Endothelial cell of umbilical vein (primary cell): ENCODE measurements at regions not wholly inside any gene's neighbourhood (a gene's known extent, or its start where the extent isn't known, plus 50 kb on each side); places are given as distances from the start of the nearest gene placed in this dataset.

Experiments
- BruUV-seq: library from RNA; stranded (reverse); fragments of 400-500 nt; replicated peaks from 2 replicates; lab custom pipeline; 2021; lab: Mats Ljungman, UMichigan
- CTCF ChIA-PET: fragments of 300-600, 350-600 bp; sonication (Branson Sonifier 250); formaldehyde crosslinking; loops from one replicate; lab custom pipeline; 2021; ENCODE audit warnings: antibody characterized with exemption, inconsistent platforms; lab: Charles Lee
- POLR2A ChIA-PET: fragments of 300-600, 350-600 bp; sonication (Branson Sonifier 250); formaldehyde crosslinking; loops from one replicate; lab custom pipeline; 2021; ENCODE audit warnings: antibody characterized with exemption, inconsistent platforms; lab: Charles Lee
- DNase-seq: peaks from one replicate; pipeline ENCODE4 v3.0.0-alpha.2; 2011; ENCODE audit warnings: low read depth, low spot score
- FAIRE-seq: peaks from 2 replicates; lab custom pipeline; 2011; peaks lifted over from hg19 to GRCh38; lab: Jason Lieb, UNC
- H2AFZ ChIP-seq: 2 replicates; pipeline ENCODE4 v1.6.0; 2012; ENCODE audit warnings: low read depth, low read length, control low read depth, inconsistent platforms
- H3K27ac ChIP-seq: 2 replicates; pipeline ENCODE4 v1.5.1; 2011; ENCODE audit warnings: low read depth, mild to moderate bottlenecking, control low read depth, low read length, moderate library complexity; ENCODE audit not compliant: insufficient read depth
- H3K27me3 ChIP-seq, 2 experiments: 2 replicates each; pipeline versions ENCODE4 v1.6.0 to v1.6.1; 2011; ENCODE audit warnings: low read length in 2 of 2, mixed read lengths in 1 of 2; ENCODE audit not compliant: control insufficient read depth in 2 of 2, insufficient read depth in 2 of 2
- H3K36me3 ChIP-seq, 2 experiments: 2 replicates in 1 of 2; 3 replicates in 1 of 2; pipeline ENCODE4 v1.5.1; 2011; ENCODE audit warnings: low read length in 2 of 2, mild to moderate bottlenecking in 1 of 2, moderate library complexity in 1 of 2; ENCODE audit not compliant: control insufficient read depth in 2 of 2, insufficient read depth in 2 of 2; ENCODE audit errors: extremely low read depth in 1 of 2
- H3K4me1 ChIP-seq: 3 replicates; pipeline ENCODE4 v1.5.1; 2011; ENCODE audit warnings: mild to moderate bottlenecking, low read length; ENCODE audit not compliant: control insufficient read depth, insufficient read depth; ENCODE audit errors: extremely low read depth
- H3K4me2 ChIP-seq: 2 replicates; pipeline ENCODE4 v1.6.1; 2011; ENCODE audit warnings: low read length, control low read depth, mixed read lengths; ENCODE audit not compliant: insufficient read depth
- H3K4me3 ChIP-seq, 3 experiments: fragments of 200-600 bp in 1 of 3; sonication (generic), shearing (Covaris generic) in 1 of 3; replicated peaks in 1 of 3; 2 replicates each; pipeline ENCODE4 v1.5.1; 2011 to 2016; ENCODE audit warnings: control low read depth in 3 of 3, low read length in 3 of 3, mild to moderate bottlenecking in 2 of 3, inconsistent platforms in 1 of 3, low read depth in 1 of 3, moderate library complexity in 1 of 3; ENCODE audit not compliant: insufficient read depth in 1 of 3
- H3K79me2 ChIP-seq: 2 replicates; pipeline ENCODE4 v1.6.0; 2012; ENCODE audit warnings: low read length, inconsistent platforms; ENCODE audit not compliant: control insufficient read depth, insufficient read depth
- H3K9ac ChIP-seq: replicated peaks from 2 replicates; pipeline ENCODE3; 2011; ENCODE audit warnings: low read length, control low read depth; ENCODE audit not compliant: insufficient read depth; ENCODE audit errors: extremely low read depth
- H3K9me1 ChIP-seq: replicated peaks from 3 replicates; pipeline ENCODE4 v1.6.0; 2011; ENCODE audit warnings: mild to moderate bottlenecking, low read length; ENCODE audit not compliant: control insufficient read depth, insufficient read depth; ENCODE audit errors: extremely low read depth
- H3K9me3 ChIP-seq: replicated peaks from 2 replicates; pipeline ENCODE4 v1.5.1; 2012; ENCODE audit warnings: low read length, inconsistent platforms; ENCODE audit not compliant: control insufficient read depth, insufficient read depth
- H4K20me1 ChIP-seq: replicated peaks from 2 replicates; pipeline ENCODE3; 2011; ENCODE audit warnings: mild to moderate bottlenecking, low read length; ENCODE audit not compliant: control insufficient read depth, insufficient read depth; ENCODE audit errors: extremely low read depth
- CTCF ChIP-seq, 2 donors: IDR thresholded peaks; 1 replicate in 1 of 2; 2 replicates in 1 of 2; pipeline ENCODE4 v1.5.1; 2011; ENCODE audit warnings: low read length in 2 of 2, mild to moderate bottlenecking in 2 of 2, moderate library complexity in 2 of 2, control low read depth in 1 of 2, inconsistent platforms in 1 of 2, low read depth in 1 of 2; ENCODE audit not compliant: insufficient read depth in 1 of 2; ENCODE audit errors: extremely low read depth in 1 of 2
- EZH2 ChIP-seq: IDR thresholded peaks from 2 replicates; pipeline ENCODE4 v1.6.1; 2012; ENCODE audit warnings: borderline replicate concordance, low read depth, mild to moderate bottlenecking, moderate library complexity, low read length, inconsistent platforms; ENCODE audit not compliant: severe bottlenecking
- FOS ChIP-seq: IDR thresholded peaks from 2 replicates; pipeline ENCODE4 v1.6.1; 2011; ENCODE audit warnings: mild to moderate bottlenecking, low read length, moderate library complexity, borderline replicate concordance; ENCODE audit not compliant: insufficient read depth
- GATA2 ChIP-seq: IDR thresholded peaks from 2 replicates; pipeline ENCODE4 v1.7.0; 2011; ENCODE audit warnings: low read depth, mild to moderate bottlenecking, moderate library complexity, mixed read lengths, low read length; ENCODE audit not compliant: insufficient read length, insufficient read depth
- JUN ChIP-seq: IDR thresholded peaks from 2 replicates; pipeline ENCODE4 v1.6.1; 2011; ENCODE audit warnings: borderline replicate concordance, low read depth; ENCODE audit not compliant: insufficient read length, insufficient read depth
- MYC ChIP-seq: IDR thresholded peaks from one replicate; pipeline ENCODE4 v1.6.1; 2011; ENCODE audit warnings: mild to moderate bottlenecking, low read depth, low read length
- POLR2A ChIP-seq: IDR thresholded peaks from 2 replicates; pipeline ENCODE4 v1.6.1; 2012; ENCODE audit warnings: low read depth, mild to moderate bottlenecking, control low read depth, low read length
- POLR2AphosphoS5 ChIP-seq: IDR thresholded peaks from 2 replicates; pipeline ENCODE4 v1.6.1; 2012; ENCODE audit warnings: low read depth, mild to moderate bottlenecking, control low read depth, low read length, moderate library complexity; ENCODE audit not compliant: insufficient read depth
- dilution Hi-C: fragments of 300-500 bp; cut with MboI; formaldehyde crosslinking; loops from one replicate; pipeline ENCODE4 v1.15.0; 2019; ENCODE audit warnings: low sequenced_read_pairs; ENCODE audit not compliant: extremely low pct_ligation_motif_present
- intact Hi-C: fragments of 100-400 bp; cut with micrococcal nuclease; formaldehyde crosslinking; loops from one replicate; pipeline ENCODE4 v1.10.0; 2022
- TF ChIP-seq, protein P1 (sequence below): IDR thresholded peaks from 2 replicates; pipeline ENCODE4 v1.6.1; 2011; ENCODE audit not compliant: insufficient read depth, insufficient read length

- intact Hi-C loops (no loop called here), dilution Hi-C loops (no loop called here)
- CTCF ChIA-PET, result interaction anchor here (2.8 kb wide), 1 partner anchor 15 kb away, joined by 19 read pairs; no protein-coding TSS in a partner anchor
- no TSS peak for BruUV-seq
- no peak overlapping the region for H3K27ac ChIP-seq
- no peaks in the 10 kb centered on the region for H3K9me1 ChIP-seq
- H3K9ac ChIP-seq, result no peak overlapping the region
- no peak overlapping the region for H2AFZ ChIP-seq
- TF ChIP-seq JUN (no peak), POLR2A (no peak), POLR2AphosphoS5 (no peak), GATA2 (no peak), CTCF (IDR thresholded peaks at IDR 0.05; ENCODE audit: extremely low read depth in 1 of 2, insufficient read depth in 1 of 2, low read depth in 1 of 2, low read length in 2 of 2) (no peak), FOS (no peak), EZH2 (no peak), MYC (no peak)
- TF ChIP-seq, protein P1, sequence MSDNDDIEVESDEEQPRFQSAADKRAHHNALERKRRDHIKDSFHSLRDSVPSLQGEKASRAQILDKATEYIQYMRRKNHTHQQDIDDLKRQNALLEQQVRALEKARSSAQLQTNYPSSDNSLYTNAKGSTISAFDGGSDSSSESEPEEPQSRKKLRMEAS, result no peak
- H3K4me1 ChIP-seq, result peaks cover 18% of the 10 kb centered on the region
- no peak for FAIRE-seq
- no peaks in the 10 kb centered on the region for H4K20me1 ChIP-seq
- H3K9me3 ChIP-seq, result no peaks in the 10 kb centered on the region
- POLR2A ChIA-PET, result no interaction called here
- no peaks in the 10 kb centered on the region for H3K36me3 ChIP-seq
- H3K79me2 ChIP-seq, result no peaks in the 10 kb centered on the region
- no peak overlapping the region for H3K4me3 ChIP-seq
- no peak for DNase-seq
- no peaks in the 10 kb centered on the region for H3K27me3 ChIP-seq
- H3K4me2 ChIP-seq, result no peak overlapping the region
Measured at GRCh38 chr6:3963426-3963825, 114.3 kb downstream of the FAM50B start.
